GM18502 (cell line): ENCODE measurements at regions not wholly inside any gene's neighbourhood (a gene's known extent, or its start where the extent isn't known, plus 50 kb on each side); places are given as distances from the start of the nearest gene placed in this dataset.
"Not testable (repeated sequence)": the region's sequence is repeated elsewhere in the genome, so short reads cannot be mapped to it uniquely, and the experiment has no call there.

Experiments used
- ATAC-seq: cut with Tn5 transposase; IDR thresholded peaks from one replicate; pipeline ENCODE4 v1.9.1; 2021; ENCODE audit warnings: mild to moderate bottlenecking; ENCODE audit not compliant: unreplicated experiment, poor library complexity

- no peak for ATAC-seq
Observed at GRCh38 chr18:67805261-67805660, 288.7 kb upstream of the DSEL start.

GRCh38 chr18:67794521-67794920 is 278.0 kb upstream of the DSEL start:
- ATAC-seq: no peak

- no peak for ATAC-seq
Observed at GRCh38 chr18:67790527-67790926, 274.0 kb upstream of the DSEL start.

- ATAC-seq: no peak
Observed at GRCh38 chr18:67789165-67789545, 272.6 kb upstream of the DSEL start.

- ATAC-seq: no peak
Observed at GRCh38 chr18:67788310-67789164, 272.0 kb upstream of the DSEL start.

- no peak for ATAC-seq
Observed at GRCh38 chr18:67783196-67783946, 266.9 kb upstream of the DSEL start.

GRCh38 chr18:67778016-67778415 is 261.5 kb upstream of the DSEL start:
- ATAC-seq: no peak

GRCh38 chr18:67776929-67777328 is 260.4 kb upstream of the DSEL start:
- ATAC-seq: no peak

GRCh38 chr18:67771271-67771670 is 254.8 kb upstream of the DSEL start:
- no peak for ATAC-seq

GRCh38 chr18:67770520-67770919 is 254.0 kb upstream of the DSEL start:
- no peak for ATAC-seq

- peak; percentile 51 for ATAC-seq
Observed at GRCh38 chr18:67766930-67767329, 250.4 kb upstream of the DSEL start.

GRCh38 chr18:67752211-67752610 is 235.7 kb upstream of the DSEL start:
- not testable (repeated sequence) for ATAC-seq

GRCh38 chr18:67742954-67743353 is 226.4 kb upstream of the DSEL start:
- no peak for ATAC-seq

- no peak for ATAC-seq
Observed at GRCh38 chr18:67742525-67742924, 226.0 kb upstream of the DSEL start.

GRCh38 chr18:67735506-67735905 is 219.0 kb upstream of the DSEL start:
- ATAC-seq: no peak

GRCh38 chr18:67733088-67733487 is 216.6 kb upstream of the DSEL start:
- ATAC-seq: no peak

- no peak for ATAC-seq
Observed at GRCh38 chr18:67731851-67732250, 215.3 kb upstream of the DSEL start.

- ATAC-seq: no peak
Observed at GRCh38 chr18:67730886-67731285, 214.4 kb upstream of the DSEL start.

- no peak for ATAC-seq
Observed at GRCh38 chr18:67728364-67728763, 211.8 kb upstream of the DSEL start.

GRCh38 chr18:67726882-67727281 is 210.4 kb upstream of the DSEL start:
- ATAC-seq: no peak

- no peak for ATAC-seq
Observed at GRCh38 chr18:67717800-67718199, 201.3 kb upstream of the DSEL start.

GRCh38 chr18:67715567-67715966 is 199.0 kb upstream of the DSEL start:
- no peak for ATAC-seq
